ENCODE measurements at regions not wholly inside any gene's neighbourhood (a gene's known extent, or its start where the extent isn't known, plus 50 kb on each side); places are given as distances from the start of the nearest gene placed in this dataset.

DNA sequence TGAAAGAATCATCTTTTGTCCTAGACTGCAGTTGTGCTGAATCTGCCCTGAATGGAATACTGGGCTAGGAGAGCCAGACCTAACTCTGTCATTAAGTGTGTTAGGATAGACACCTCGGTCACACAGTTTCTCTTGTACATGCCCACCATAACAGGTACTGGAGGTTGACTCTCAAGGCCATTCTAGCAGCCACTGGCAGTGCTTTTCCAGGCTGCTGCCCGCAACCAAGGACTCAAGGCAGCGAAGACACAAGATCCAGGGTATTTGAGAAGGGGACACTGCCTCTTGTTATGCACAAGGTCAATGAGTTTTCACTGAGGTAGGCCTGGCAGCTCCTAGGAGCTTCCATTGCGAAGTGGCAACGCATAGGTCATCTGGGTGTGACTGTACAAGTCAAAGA, 70.6 kb upstream of the ZNF746 start:
- Histone ChIP-seq H3K79me2 (peaks cover 2% of the 10 kb centered on the region), H3K4me3 (ENCODE audit: low read depth, low read length) (no peak overlapping the region), H3K9me3 (ENCODE audit: control insufficient read depth, low read length) (peaks cover 3% of the 10 kb centered on the region), H3K4me2 (ENCODE audit: low read length) (no peak overlapping the region), H3K27me3 (ENCODE audit: control insufficient read depth, insufficient read depth, low read length) (no peaks in the 10 kb centered on the region), H3K27ac (no peak overlapping the region), H3K4me1 (no peaks in the 10 kb centered on the region), H2AFZ (no peak overlapping the region), H3K9ac (no peak overlapping the region), H3K36me3 (ENCODE audit: control insufficient read depth, insufficient read depth, low read length) (no peaks in the 10 kb centered on the region)
- TF ChIP-seq, protein P1, sequence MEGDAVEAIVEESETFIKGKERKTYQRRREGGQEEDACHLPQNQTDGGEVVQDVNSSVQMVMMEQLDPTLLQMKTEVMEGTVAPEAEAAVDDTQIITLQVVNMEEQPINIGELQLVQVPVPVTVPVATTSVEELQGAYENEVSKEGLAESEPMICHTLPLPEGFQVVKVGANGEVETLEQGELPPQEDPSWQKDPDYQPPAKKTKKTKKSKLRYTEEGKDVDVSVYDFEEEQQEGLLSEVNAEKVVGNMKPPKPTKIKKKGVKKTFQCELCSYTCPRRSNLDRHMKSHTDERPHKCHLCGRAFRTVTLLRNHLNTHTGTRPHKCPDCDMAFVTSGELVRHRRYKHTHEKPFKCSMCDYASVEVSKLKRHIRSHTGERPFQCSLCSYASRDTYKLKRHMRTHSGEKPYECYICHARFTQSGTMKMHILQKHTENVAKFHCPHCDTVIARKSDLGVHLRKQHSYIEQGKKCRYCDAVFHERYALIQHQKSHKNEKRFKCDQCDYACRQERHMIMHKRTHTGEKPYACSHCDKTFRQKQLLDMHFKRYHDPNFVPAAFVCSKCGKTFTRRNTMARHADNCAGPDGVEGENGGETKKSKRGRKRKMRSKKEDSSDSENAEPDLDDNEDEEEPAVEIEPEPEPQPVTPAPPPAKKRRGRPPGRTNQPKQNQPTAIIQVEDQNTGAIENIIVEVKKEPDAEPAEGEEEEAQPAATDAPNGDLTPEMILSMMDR (IDR thresholded peaks at IDR 0.05) = no peak

DNA sequence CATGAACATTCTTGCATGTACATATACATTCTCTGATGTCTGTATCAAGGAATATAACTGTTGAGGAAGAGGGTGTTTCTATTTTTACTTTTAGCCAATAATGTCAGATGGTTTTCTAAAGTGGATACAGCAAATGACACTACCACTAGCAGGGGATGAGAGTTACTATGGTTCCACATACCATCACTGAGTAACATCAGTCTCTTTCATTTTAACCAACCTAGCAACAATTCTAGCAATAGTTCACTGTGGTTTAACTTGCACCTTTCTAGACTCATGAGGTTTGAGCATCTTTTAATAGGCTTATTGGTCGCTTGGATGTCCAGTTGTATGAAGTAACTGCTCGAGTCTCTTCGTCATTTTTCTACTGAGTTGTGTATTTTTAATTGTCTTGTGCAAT, 68.5 kb upstream of the ZNF746 start:
- H3K4me3 ChIP-seq (ENCODE audit: low read depth, low read length) = no peak overlapping the region
- H3K4me2 ChIP-seq (ENCODE audit: low read length) = no peak overlapping the region

DNA sequence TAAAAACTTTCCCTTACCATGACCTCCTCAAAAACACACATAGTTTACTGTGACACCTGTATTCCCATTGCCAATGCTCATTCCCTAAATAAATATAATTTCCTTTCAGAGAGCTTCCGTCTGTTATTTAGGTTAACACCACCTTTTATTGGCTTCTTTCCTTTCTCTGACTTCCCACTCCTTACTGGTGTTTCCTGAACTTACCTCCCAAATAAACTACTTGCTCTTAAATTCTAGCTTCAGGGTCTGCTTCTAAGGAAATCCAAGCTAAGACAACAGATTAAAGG, 67.4 kb upstream of the ZNF746 start:
- Histone ChIP-seq H3K4me3 (ENCODE audit: low read depth, low read length) (no peak overlapping the region), H2AFZ (no peak overlapping the region), H3K4me1 (no peaks in the 10 kb centered on the region), H3K9ac (no peak overlapping the region), H3K36me3 (ENCODE audit: control insufficient read depth, insufficient read depth, low read length) (no peaks in the 10 kb centered on the region), H3K9me3 (ENCODE audit: control insufficient read depth, low read length) (peaks cover 3% of the 10 kb centered on the region), H3K4me2 (ENCODE audit: low read length) (no peak overlapping the region), H3K27me3 (ENCODE audit: control insufficient read depth, insufficient read depth, low read length) (no peaks in the 10 kb centered on the region), H3K27ac (no peak overlapping the region), H3K79me2 (peaks cover under 1% of the 10 kb centered on the region)
- TF ChIP-seq, protein P1 (IDR thresholded peaks at IDR 0.05) = no peak

More for the DNA sequence above, 68.5 kb upstream of the ZNF746 start:
- peaks cover 3% of the 10 kb centered on the region for H3K9me3 ChIP-seq (ENCODE audit: control insufficient read depth, low read length)
- no peak overlapping the region for H2AFZ ChIP-seq
- no peaks in the 10 kb centered on the region for H3K4me1 ChIP-seq
- no peaks in the 10 kb centered on the region for H3K27me3 ChIP-seq (ENCODE audit: control insufficient read depth, insufficient read depth, low read length)
- no peak overlapping the region for H3K27ac ChIP-seq
- no peaks in the 10 kb centered on the region for H3K36me3 ChIP-seq (ENCODE audit: control insufficient read depth, insufficient read depth, low read length)
- H3K9ac ChIP-seq = no peak overlapping the region
- peaks cover 2% of the 10 kb centered on the region for H3K79me2 ChIP-seq
- TF ChIP-seq, protein P1 (IDR thresholded peaks at IDR 0.05) = no peak

DNA sequence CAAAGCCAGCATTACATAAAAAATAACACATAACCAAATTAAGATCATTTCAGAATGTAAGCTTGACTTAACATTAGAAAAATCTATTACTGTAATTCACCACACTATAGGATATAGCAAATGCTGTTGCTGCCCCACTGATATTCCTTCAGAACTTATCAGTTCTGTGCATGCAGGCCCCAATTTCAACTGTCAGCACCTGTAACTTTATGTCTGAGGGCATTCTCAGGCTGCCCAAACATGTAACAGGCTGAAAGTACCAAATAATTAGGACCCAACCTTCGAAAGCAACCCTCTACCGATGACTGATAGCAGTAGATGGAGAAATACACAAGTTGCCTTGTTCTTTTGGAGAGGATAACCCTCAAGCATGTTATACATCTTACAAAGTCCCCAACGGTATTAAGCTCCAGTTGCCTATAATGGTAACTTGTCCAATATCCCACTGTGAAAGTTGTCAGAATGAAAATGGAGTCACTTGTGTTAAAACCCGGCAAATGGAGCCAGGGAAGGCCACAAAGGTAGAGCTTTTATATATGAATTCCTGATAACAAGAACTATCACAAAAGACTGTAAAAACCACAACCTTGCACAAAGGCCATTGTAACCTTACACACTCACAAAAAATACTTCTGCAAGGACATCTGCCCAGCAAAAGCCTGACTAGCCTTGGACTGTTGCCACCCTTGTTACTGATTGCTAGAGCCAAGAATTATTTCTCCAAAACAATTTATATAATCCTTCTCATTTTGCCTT, 66.9 kb upstream of the ZNF746 start:
- H2AFZ ChIP-seq = no peak overlapping the region
- H3K27ac ChIP-seq = no peak overlapping the region
- peaks cover 3% of the 10 kb centered on the region for H3K9me3 ChIP-seq (ENCODE audit: control insufficient read depth, low read length)
- H3K4me2 ChIP-seq (ENCODE audit: low read length) = no peak overlapping the region
- no peaks in the 10 kb centered on the region for H3K27me3 ChIP-seq (ENCODE audit: control insufficient read depth, insufficient read depth, low read length)
- H3K36me3 ChIP-seq (ENCODE audit: control insufficient read depth, insufficient read depth, low read length) = no peaks in the 10 kb centered on the region
- H3K9ac ChIP-seq = no peak overlapping the region
- no peak overlapping the region for H3K4me3 ChIP-seq (ENCODE audit: low read depth, low read length)
- TF ChIP-seq, protein P1 (IDR thresholded peaks at IDR 0.05) = no peak
- H3K79me2 ChIP-seq = no peaks in the 10 kb centered on the region
- no peaks in the 10 kb centered on the region for H3K4me1 ChIP-seq

DNA sequence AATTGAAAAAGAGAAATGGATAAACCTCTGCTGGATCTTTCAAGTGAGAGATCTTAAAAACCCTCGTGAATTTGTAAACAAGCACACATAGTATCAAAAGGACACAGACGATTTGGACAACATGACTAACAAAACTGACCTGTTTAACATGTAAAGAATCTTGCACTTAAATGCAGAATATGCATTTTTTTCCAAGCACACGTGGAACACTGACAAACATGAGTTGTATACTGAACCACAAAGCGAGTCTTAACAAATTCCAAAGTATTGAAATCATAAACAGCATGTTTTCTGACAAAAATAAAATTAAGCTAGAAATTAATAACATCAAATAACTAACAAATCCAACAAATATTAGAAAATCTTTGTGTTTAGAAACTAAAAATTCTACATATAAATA, 65.0 kb upstream of the ZNF746 start:
- Histone ChIP-seq H3K9ac (no peak overlapping the region), H3K4me1 (no peaks in the 10 kb centered on the region), H3K9me3 (ENCODE audit: control insufficient read depth, low read length) (peaks cover 3% of the 10 kb centered on the region), H3K4me3 (ENCODE audit: low read depth, low read length) (no peak overlapping the region), H3K36me3 (ENCODE audit: control insufficient read depth, insufficient read depth, low read length) (no peaks in the 10 kb centered on the region), H3K27ac (no peak overlapping the region), H3K4me2 (ENCODE audit: low read length) (no peak overlapping the region), H2AFZ (no peak overlapping the region), H3K27me3 (ENCODE audit: control insufficient read depth, insufficient read depth, low read length) (no peaks in the 10 kb centered on the region), H3K79me2 (no peaks in the 10 kb centered on the region)
- TF ChIP-seq, protein P1 (IDR thresholded peaks at IDR 0.05) = no peak
